ENCODE measurements at regions not wholly inside any gene's neighbourhood (a gene's known extent, or its start where the extent isn't known, plus 50 kb on each side); places are given as distances from the start of the nearest gene placed in this dataset.
"Not testable (repeated sequence)": the region's sequence is repeated elsewhere in the genome, so short reads cannot be mapped to it uniquely, and the experiment has no call there.

- no peak for FAIRE-seq
Measured at GRCh38 chr18:61676773-61677434, 215.9 kb downstream of the RNF152 start.

- no peak for FAIRE-seq
Measured at GRCh38 chr18:61669320-61669719, 223.5 kb downstream of the RNF152 start.

- FAIRE-seq: no peak
Measured at GRCh38 chr18:61666876-61667590, 225.8 kb downstream of the RNF152 start.

GRCh38 chr18:61664419-61665084 is 228.3 kb downstream of the RNF152 start:
- peak; percentile 41 for FAIRE-seq

GRCh38 chr18:61662726-61663125 is 230.1 kb downstream of the RNF152 start:
- FAIRE-seq: no peak

- FAIRE-seq: no peak
Measured at GRCh38 chr18:61658431-61658830, 234.4 kb downstream of the RNF152 start.

GRCh38 chr18:61657066-61657732 is 235.6 kb downstream of the RNF152 start:
- FAIRE-seq: no peak

- no peak for FAIRE-seq
Measured at GRCh38 chr18:61655630-61656029, 237.2 kb downstream of the RNF152 start.

GRCh38 chr18:61653823-61654551 is 238.8 kb downstream of the RNF152 start:
- FAIRE-seq: no peak

GRCh38 chr18:61651880-61652268 is 240.9 kb downstream of the RNF152 start:
- no peak for FAIRE-seq

GRCh38 chr18:61651145-61651879 is 241.5 kb downstream of the RNF152 start:
- FAIRE-seq: no peak

GRCh38 chr18:61643884-61644647 is 248.7 kb downstream of the RNF152 start:
- FAIRE-seq: no peak

- FAIRE-seq: no peak
Measured at GRCh38 chr18:61639886-61640285, 252.9 kb downstream of the RNF152 start.

- no peak for FAIRE-seq
Measured at GRCh38 chr18:61637905-61638595, 254.8 kb downstream of the RNF152 start.

- FAIRE-seq: no peak
Measured at GRCh38 chr18:61637319-61637718, 255.5 kb downstream of the RNF152 start.

GRCh38 chr18:61635901-61636528 is 256.8 kb downstream of the RNF152 start:
- FAIRE-seq: no peak

- no peak for FAIRE-seq
Measured at GRCh38 chr18:61628085-61628484, 264.7 kb downstream of the RNF152 start.

- not testable (repeated sequence) for FAIRE-seq
Measured at GRCh38 chr18:61624631-61625030, 268.2 kb downstream of the RNF152 start.

- FAIRE-seq: no peak
Measured at GRCh38 chr18:61619783-61620182, 273.0 kb downstream of the RNF152 start.

- no peak for FAIRE-seq
Measured at GRCh38 chr18:61618816-61619215, 274.0 kb downstream of the RNF152 start.
